ENCODE measurements at regions not wholly inside any gene's neighbourhood (a gene's known extent, or its start where the extent isn't known, plus 50 kb on each side); places are given as distances from the start of the nearest gene placed in this dataset.

DNA sequence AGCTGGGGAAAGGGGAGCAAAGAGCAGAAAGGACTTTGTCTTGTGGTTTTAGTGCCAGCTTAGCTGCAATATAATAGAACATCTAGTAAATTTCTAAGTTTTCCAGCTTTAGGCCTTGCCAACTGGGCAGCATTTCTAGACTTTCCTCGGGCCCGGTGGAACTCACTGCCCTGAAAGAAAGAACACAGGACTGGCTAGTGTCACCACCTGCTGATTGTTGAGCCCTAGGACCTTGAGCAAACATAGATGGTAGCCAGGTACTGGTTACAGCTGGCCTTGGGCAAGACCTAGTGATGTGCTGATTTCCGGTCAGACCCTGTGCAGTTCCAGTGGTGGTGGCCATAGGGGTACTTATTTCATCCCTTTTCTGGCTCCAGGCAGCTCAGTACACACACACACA, 753.2 kb upstream of the B3GALT2 start:
- no peak for TF ChIP-seq TAF1 (IDR thresholded peaks at IDR 0.05; ENCODE audit: borderline replicate concordance, insufficient read depth, low read length)
- TF ChIP-seq, protein P1, sequence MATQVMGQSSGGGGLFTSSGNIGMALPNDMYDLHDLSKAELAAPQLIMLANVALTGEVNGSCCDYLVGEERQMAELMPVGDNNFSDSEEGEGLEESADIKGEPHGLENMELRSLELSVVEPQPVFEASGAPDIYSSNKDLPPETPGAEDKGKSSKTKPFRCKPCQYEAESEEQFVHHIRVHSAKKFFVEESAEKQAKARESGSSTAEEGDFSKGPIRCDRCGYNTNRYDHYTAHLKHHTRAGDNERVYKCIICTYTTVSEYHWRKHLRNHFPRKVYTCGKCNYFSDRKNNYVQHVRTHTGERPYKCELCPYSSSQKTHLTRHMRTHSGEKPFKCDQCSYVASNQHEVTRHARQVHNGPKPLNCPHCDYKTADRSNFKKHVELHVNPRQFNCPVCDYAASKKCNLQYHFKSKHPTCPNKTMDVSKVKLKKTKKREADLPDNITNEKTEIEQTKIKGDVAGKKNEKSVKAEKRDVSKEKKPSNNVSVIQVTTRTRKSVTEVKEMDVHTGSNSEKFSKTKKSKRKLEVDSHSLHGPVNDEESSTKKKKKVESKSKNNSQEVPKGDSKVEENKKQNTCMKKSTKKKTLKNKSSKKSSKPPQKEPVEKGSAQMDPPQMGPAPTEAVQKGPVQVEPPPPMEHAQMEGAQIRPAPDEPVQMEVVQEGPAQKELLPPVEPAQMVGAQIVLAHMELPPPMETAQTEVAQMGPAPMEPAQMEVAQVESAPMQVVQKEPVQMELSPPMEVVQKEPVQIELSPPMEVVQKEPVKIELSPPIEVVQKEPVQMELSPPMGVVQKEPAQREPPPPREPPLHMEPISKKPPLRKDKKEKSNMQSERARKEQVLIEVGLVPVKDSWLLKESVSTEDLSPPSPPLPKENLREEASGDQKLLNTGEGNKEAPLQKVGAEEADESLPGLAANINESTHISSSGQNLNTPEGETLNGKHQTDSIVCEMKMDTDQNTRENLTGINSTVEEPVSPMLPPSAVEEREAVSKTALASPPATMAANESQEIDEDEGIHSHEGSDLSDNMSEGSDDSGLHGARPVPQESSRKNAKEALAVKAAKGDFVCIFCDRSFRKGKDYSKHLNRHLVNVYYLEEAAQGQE (IDR thresholded peaks at IDR 0.05; ENCODE audit: insufficient read depth in 1 of 2, low read depth in 2 of 2, low read length in 2 of 2), result no peak
